CD8-positive, alpha-beta memory T cell (primary cell): ENCODE measurements at regions not wholly inside any gene's neighbourhood (a gene's known extent, or its start where the extent isn't known, plus 50 kb on each side); places are given as distances from the start of the nearest gene placed in this dataset.
"Not testable (repeated sequence)": the region's sequence is repeated elsewhere in the genome, so short reads cannot be mapped to it uniquely, and the experiment has no call there.

Source experiments
- CTCF ChIA-PET: fragments of 350-600 bp; sonication (Branson Sonifier 250); formaldehyde crosslinking; loops from one replicate; lab custom pipeline; 2021; ENCODE audit warnings: antibody characterized with exemption; lab: Charles Lee
- POLR2A ChIA-PET: fragments of 350-600 bp; sonication (Branson Sonifier 250); formaldehyde crosslinking; loops from one replicate; lab custom pipeline; 2021; ENCODE audit warnings: antibody characterized with exemption; lab: Charles Lee
- DNase-seq, 5 donors: peaks; one replicate each; pipeline versions ENCODE4 v3.0.0 to v3.0.0-alpha.2; 2020 to 2022; ENCODE audit warnings: mixed read lengths in 1 of 5
- H3K27ac ChIP-seq: one replicate; pipeline ENCODE4 v1.7.0; 2013; ENCODE audit warnings: low read depth, mild to moderate bottlenecking, low read length, moderate library complexity
- H3K27me3 ChIP-seq: 2 replicates; pipeline ENCODE4 v1.7.0; 2013; ENCODE audit warnings: low read length, mild to moderate bottlenecking; ENCODE audit not compliant: insufficient read depth, poor library complexity, severe bottlenecking
- H3K36me3 ChIP-seq: 2 replicates; pipeline ENCODE4 v1.7.0; 2013; ENCODE audit warnings: mild to moderate bottlenecking, low read length, moderate library complexity; ENCODE audit not compliant: insufficient read depth
- H3K4me1 ChIP-seq: 2 replicates; pipeline ENCODE4 v1.7.0; 2013; ENCODE audit warnings: mild to moderate bottlenecking, low read length, moderate library complexity; ENCODE audit not compliant: insufficient read depth
- H3K4me3 ChIP-seq: 2 replicates; pipeline ENCODE4 v1.7.0; 2013; ENCODE audit warnings: mild to moderate bottlenecking, low read length
- H3K9me3 ChIP-seq: 2 replicates; pipeline ENCODE4 v1.7.0; 2013; ENCODE audit warnings: mild to moderate bottlenecking, low read length
- H3K27ac Mint-ChIP-seq, 8 donors: one replicate each; pipeline ENCODE4 v1.8.0; 2020 to 2021; ENCODE audit warnings: mixed read lengths in 8 of 8, mild to moderate bottlenecking in 6 of 8, inconsistent platforms in 3 of 8, moderate library complexity in 3 of 8
- H3K27me3 Mint-ChIP-seq, 2 donors: one replicate each; pipeline ENCODE4 v1.8.0; 2020 to 2021; ENCODE audit warnings: mixed read lengths in 2 of 2, mild to moderate bottlenecking in 1 of 2, moderate library complexity in 1 of 2
- H3K36me3 Mint-ChIP-seq, 3 donors: one replicate each; pipeline ENCODE4 v1.8.0; 2020 to 2021; ENCODE audit warnings: mixed read lengths in 3 of 3, inconsistent platforms in 1 of 3, mild to moderate bottlenecking in 1 of 3
- H3K4me1 Mint-ChIP-seq, 3 donors: one replicate each; pipeline ENCODE4 v1.8.0; 2020 to 2021; ENCODE audit warnings: mixed read lengths in 3 of 3, inconsistent platforms in 1 of 3, mild to moderate bottlenecking in 1 of 3
- H3K4me3 Mint-ChIP-seq, 7 donors: one replicate each; pipeline ENCODE4 v1.8.0; 2020 to 2021; ENCODE audit warnings: mixed read lengths in 7 of 7, mild to moderate bottlenecking in 6 of 7, moderate library complexity in 4 of 7, inconsistent platforms in 2 of 7
- H3K9me3 Mint-ChIP-seq, 5 donors: one replicate each; pipeline ENCODE4 v1.8.0; 2020 to 2022; ENCODE audit warnings: mixed read lengths in 5 of 5, mild to moderate bottlenecking in 3 of 5, moderate library complexity in 2 of 5, inconsistent platforms in 1 of 5

DNA sequence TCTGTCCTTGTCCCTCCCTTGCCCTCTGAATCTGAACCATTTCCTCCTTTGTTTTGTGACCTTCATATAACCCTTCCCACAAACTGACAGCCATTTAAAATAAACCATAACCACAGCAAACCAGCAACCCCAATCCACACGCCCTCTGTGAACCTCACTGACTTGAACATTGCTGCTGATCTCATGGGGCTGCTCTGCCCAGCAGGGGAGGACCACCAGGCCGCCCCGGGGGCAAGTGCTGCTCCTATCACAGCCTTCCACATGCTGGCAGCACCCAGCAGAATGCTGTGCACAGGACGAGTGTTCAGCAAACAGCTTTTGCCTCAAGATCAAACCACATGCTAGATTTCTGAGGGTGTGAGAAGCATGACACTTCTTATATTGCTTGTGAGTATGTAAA is 73.9 kb upstream of the UXS1 start:
- DNase-seq = peak in 2 of 5 donors; percentile 24 to 25
- ChIA-PET CTCF (no interaction called here), POLR2A (no interaction called here)
- Histone ChIP-seq H3K27me3 (peaks cover 8% of the 10 kb centered on the region), H3K4me3 (no peak overlapping the region), H3K9me3 (no peaks in the 10 kb centered on the region), H3K4me1 (peaks cover 6% of the 10 kb centered on the region), H3K27ac (no peak overlapping the region), H3K36me3 (no peaks in the 10 kb centered on the region)
- Mint-ChIP-seq H3K27ac (peak overlapping the region in 3 of 8 donors; percentile 8 to 27 (median 12)), H3K4me3 (peak overlapping the region in 1 of 7 donors; percentile 45), H3K27me3 (peaks cover 5 to 31% of the 10 kb centered on the region in 2 donors), H3K36me3 (no peaks in the 10 kb centered on the region), H3K9me3 (no peaks in the 10 kb centered on the region), H3K4me1 (peaks cover 17 to 28% (median 27%) of the 10 kb centered on the region in 3 donors)

DNA sequence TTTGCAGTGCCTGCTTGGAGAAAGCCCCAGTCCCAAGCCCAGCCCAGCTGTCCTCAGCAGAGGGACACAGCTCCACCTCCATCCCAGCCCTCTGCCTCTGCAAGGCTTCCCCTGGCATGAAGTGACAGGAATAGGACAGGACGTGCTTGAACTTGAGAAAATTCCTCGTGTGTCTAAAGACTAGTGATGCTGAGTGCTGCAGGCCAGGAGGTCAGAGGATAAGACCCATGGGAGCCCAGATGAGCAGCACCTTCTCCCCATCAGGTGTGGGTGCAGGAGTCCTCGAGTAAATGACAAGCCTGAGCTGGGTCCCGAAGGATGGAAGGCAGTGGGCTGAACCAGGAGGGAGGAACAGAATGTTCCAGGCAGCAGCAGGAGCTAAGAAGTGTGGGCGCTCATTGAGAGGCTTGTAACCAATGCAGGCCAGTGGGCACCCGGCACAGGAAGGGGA is 67.8 kb upstream of the UXS1 start:
- no peaks in the 10 kb centered on the region for H3K27me3 ChIP-seq
- no peaks in the 10 kb centered on the region for H3K36me3 Mint-ChIP-seq
- H3K27ac ChIP-seq = no peak overlapping the region
- H3K27me3 Mint-ChIP-seq = peaks cover 3 to 6% of the 10 kb centered on the region in 2 donors
- POLR2A ChIA-PET = no interaction called here
- H3K4me3 Mint-ChIP-seq = peak overlapping the region in 1 of 7 donors; percentile 65
- H3K9me3 Mint-ChIP-seq = no peaks in the 10 kb centered on the region
- no peaks in the 10 kb centered on the region for H3K4me1 ChIP-seq
- H3K9me3 ChIP-seq = no peaks in the 10 kb centered on the region
- no peak for DNase-seq
- CTCF ChIA-PET = no interaction called here
- no peak overlapping the region for H3K4me3 ChIP-seq
- H3K4me1 Mint-ChIP-seq = no peaks in the 10 kb centered on the region
- no peaks in the 10 kb centered on the region for H3K36me3 ChIP-seq
- H3K27ac Mint-ChIP-seq = no peak overlapping the region

DNA sequence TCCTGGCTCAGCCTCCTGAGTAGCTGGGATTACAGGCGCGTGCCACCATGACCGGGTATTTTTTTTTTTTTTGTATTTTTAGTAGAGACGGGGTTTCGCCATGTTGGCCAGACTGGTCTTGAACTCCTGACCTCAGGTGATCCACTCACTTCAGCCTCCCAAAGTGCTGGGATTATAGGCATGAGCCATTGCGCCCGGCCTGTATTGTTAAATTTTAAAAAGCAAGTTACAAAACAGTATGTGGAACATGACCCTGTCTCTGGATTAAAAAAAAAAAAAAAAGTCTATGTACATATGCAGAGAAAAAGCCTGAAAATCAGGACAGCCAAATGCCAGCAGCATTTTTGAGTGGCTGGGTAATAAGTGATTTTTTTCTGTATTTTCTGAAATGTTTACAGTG is 64.8 kb upstream of the UXS1 start:
- H3K4me1 Mint-ChIP-seq, H3K27ac Mint-ChIP-seq, H3K9me3 Mint-ChIP-seq, H3K9me3 ChIP-seq, H3K4me3 ChIP-seq, CTCF ChIA-PET, H3K4me3 Mint-ChIP-seq, H3K27ac ChIP-seq, H3K27me3 ChIP-seq, DNase-seq, H3K27me3 Mint-ChIP-seq, H3K36me3 Mint-ChIP-seq, H3K36me3 ChIP-seq, POLR2A ChIA-PET, H3K4me1 ChIP-seq: not testable (repeated sequence)

GRCh38 chr2:106257830-106258229 is 63.7 kb upstream of the UXS1 start:
- Histone ChIP-seq H3K9me3 (no peaks in the 10 kb centered on the region), H3K27ac (no peak overlapping the region), H3K36me3 (no peaks in the 10 kb centered on the region), H3K27me3 (no peaks in the 10 kb centered on the region), H3K4me3 (no peak overlapping the region), H3K4me1 (no peaks in the 10 kb centered on the region)
- no peak for DNase-seq
- no peaks in the 10 kb centered on the region for H3K4me1 Mint-ChIP-seq
- H3K36me3 Mint-ChIP-seq = no peaks in the 10 kb centered on the region
- POLR2A ChIA-PET = no interaction called here
- no peaks in the 10 kb centered on the region for H3K9me3 Mint-ChIP-seq
- no peak overlapping the region for H3K4me3 Mint-ChIP-seq
- peaks cover 3 to 8% of the 10 kb centered on the region in 2 donors for H3K27me3 Mint-ChIP-seq
- no peak overlapping the region for H3K27ac Mint-ChIP-seq
- CTCF ChIA-PET = no interaction called here

DNA sequence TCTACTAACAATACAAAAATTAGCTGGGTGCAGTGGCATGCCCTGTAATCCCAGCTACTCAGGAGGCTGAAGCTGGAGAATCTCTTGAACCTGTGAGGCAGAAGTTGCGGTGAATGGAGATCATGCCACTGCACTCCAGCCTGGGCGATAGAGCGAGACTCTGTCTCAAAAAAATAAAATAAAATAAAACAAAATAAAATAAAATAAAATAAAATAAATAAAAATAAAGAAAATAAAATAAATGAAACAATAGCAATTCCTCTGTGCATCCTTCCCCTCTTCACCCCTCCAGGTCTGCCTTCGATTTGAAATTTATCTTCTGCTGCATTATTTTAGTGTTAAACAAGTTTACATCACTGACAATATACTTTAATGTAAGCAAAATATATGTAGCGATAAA is 63.0 kb upstream of the UXS1 start:
- H3K4me1 Mint-ChIP-seq = no peaks in the 10 kb centered on the region
- no peak for DNase-seq
- no peaks in the 10 kb centered on the region for H3K36me3 Mint-ChIP-seq
- Histone ChIP-seq H3K27me3 (no peaks in the 10 kb centered on the region), H3K27ac (no peak overlapping the region), H3K4me3 (no peak overlapping the region), H3K9me3 (no peaks in the 10 kb centered on the region), H3K36me3 (no peaks in the 10 kb centered on the region), H3K4me1 (no peaks in the 10 kb centered on the region)
- H3K27ac Mint-ChIP-seq = no peak overlapping the region
- H3K4me3 Mint-ChIP-seq = no peak overlapping the region
- H3K9me3 Mint-ChIP-seq = no peaks in the 10 kb centered on the region
- peaks cover 3 to 8% of the 10 kb centered on the region in 2 donors for H3K27me3 Mint-ChIP-seq
- ChIA-PET CTCF (no interaction called here), POLR2A (no interaction called here)

DNA sequence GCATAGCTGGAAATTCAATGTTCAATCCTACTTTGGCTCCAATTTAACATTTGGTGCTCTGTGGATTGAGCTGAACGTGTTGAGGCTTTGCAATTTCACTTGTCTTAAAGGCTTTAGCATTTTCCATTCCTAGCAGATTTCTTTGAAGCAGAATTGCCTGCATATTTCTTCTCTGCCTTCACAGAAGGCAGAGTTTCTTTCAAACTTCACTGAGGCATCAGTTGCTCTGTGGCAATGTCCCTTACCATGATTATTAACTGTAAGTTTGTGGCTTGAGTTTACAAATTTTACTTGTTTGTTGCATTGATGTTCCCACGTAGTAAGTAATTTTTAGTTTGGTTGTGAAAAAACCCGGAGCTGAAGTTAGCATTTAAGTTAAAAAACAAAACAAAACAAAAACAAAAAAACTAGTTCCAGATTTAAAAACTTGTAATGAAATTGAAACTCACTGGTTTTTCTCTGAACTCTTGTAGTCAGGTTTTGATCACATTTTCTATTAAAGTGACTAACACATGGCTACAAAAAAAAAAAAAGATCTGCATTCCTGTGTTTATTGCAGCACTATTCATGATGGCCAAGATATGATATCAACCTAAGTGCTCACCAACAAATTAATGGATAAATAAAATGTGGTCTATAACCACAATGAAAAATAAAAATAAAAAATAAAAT is 55.2 kb upstream of the UXS1 start:
- DNase-seq, H3K27me3 ChIP-seq, H3K4me1 ChIP-seq, H3K36me3 Mint-ChIP-seq, H3K9me3 Mint-ChIP-seq, H3K27ac ChIP-seq, H3K4me3 ChIP-seq, H3K27me3 Mint-ChIP-seq, H3K9me3 ChIP-seq, H3K4me1 Mint-ChIP-seq, H3K36me3 ChIP-seq, CTCF ChIA-PET, H3K4me3 Mint-ChIP-seq, H3K27ac Mint-ChIP-seq, POLR2A ChIA-PET: not testable (repeated sequence)

- POLR2A ChIA-PET, CTCF ChIA-PET, H3K36me3 Mint-ChIP-seq: not testable (repeated sequence)
Observed at GRCh38 chr2:106248548-106249151, 54.5 kb upstream of the UXS1 start.

More at GRCh38 chr2:106248548-106249151, 54.5 kb upstream of the UXS1 start:
- not testable (repeated sequence) for H3K4me3 Mint-ChIP-seq, H3K36me3 ChIP-seq, H3K4me1 ChIP-seq, H3K27ac Mint-ChIP-seq, H3K4me1 Mint-ChIP-seq, H3K27me3 ChIP-seq, H3K27ac ChIP-seq, H3K9me3 Mint-ChIP-seq, H3K9me3 ChIP-seq, H3K27me3 Mint-ChIP-seq, H3K4me3 ChIP-seq
- DNase-seq = peak in 1 of 5 donors; percentile 5
